Thymus (tissue), 11 donors: ENCODE measurements at regions not wholly inside any gene's neighbourhood (a gene's known extent, or its start where the extent isn't known, plus 50 kb on each side); places are given as distances from the start of the nearest gene placed in this dataset.
A peak's percentile ranks its signal among the peaks of the same experiment; 100 is the strongest.

Experiments used
- DNase-seq, 9 donors: peaks; one replicate each; pipeline ENCODE4 v3.0.0-alpha.2; 2013; ENCODE audit warnings: low spot score in 9 of 9, low read depth in 6 of 9, missing footprints in 1 of 9
- H3K27ac ChIP-seq, 2 donors: one replicate each; pipeline ENCODE4 v1.5.1; 2013; ENCODE audit warnings: control low read depth in 1 of 2, low read depth in 1 of 2, low read length in 1 of 2, mild to moderate bottlenecking in 1 of 2, moderate library complexity in 1 of 2
- H3K27me3 ChIP-seq, 2 donors: one replicate each; pipeline ENCODE4 v1.5.1; 2013; ENCODE audit warnings: low read length in 1 of 2; ENCODE audit not compliant: control insufficient read depth in 2 of 2, insufficient read depth in 1 of 2
- H3K36me3 ChIP-seq, 2 donors: one replicate each; pipeline ENCODE4 v1.5.1; 2013; ENCODE audit warnings: low read length in 1 of 2, mild to moderate bottlenecking in 1 of 2, moderate library complexity in 1 of 2; ENCODE audit not compliant: control insufficient read depth in 2 of 2, insufficient read depth in 2 of 2
- H3K4me1 ChIP-seq, 2 donors: one replicate each; pipeline ENCODE4 v1.5.1; 2013; ENCODE audit warnings: low read length in 2 of 2; ENCODE audit not compliant: control insufficient read depth in 2 of 2, insufficient read depth in 2 of 2
- H3K4me3 ChIP-seq, 2 donors: one replicate each; pipeline ENCODE4 v1.5.1; 2013; ENCODE audit warnings: low read length in 2 of 2, control low read depth in 1 of 2, mild to moderate bottlenecking in 1 of 2
- H3K9me3 ChIP-seq, 2 donors: one replicate each; pipeline ENCODE4 v1.5.1; 2013; ENCODE audit warnings: low read length in 1 of 2, mild to moderate bottlenecking in 1 of 2; ENCODE audit not compliant: control insufficient read depth in 2 of 2, insufficient read depth in 1 of 2
- WGBS: extraction: QIAGEN DNeasy Blood & Tissue Kit; methylation state at CpG from one replicate; pipeline ENCODE4 v1.1.7; 2013; 5-methylcytosine and 5-hydroxymethylcytosine counted together
- donor health status: healthy.

GRCh38 chr4:14375816-14376215, 626.5 kb upstream of the CPEB2 start:
- H3K4me3 ChIP-seq, result no peak overlapping the region
- 97% methylated on average over 5 of the region's 5 CpGs for WGBS
- no peaks in the 10 kb centered on the region for H3K4me1 ChIP-seq
- no peaks in the 10 kb centered on the region for H3K9me3 ChIP-seq
- DNase-seq, result no peak
- H3K27me3 ChIP-seq, result no peaks in the 10 kb centered on the region
- no peaks in the 10 kb centered on the region for H3K36me3 ChIP-seq
- no peak overlapping the region for H3K27ac ChIP-seq

GRCh38 chr4:14379183-14379582, 623.1 kb upstream of the CPEB2 start:
- Histone ChIP-seq H3K36me3 (no peaks in the 10 kb centered on the region), H3K27me3 (no peaks in the 10 kb centered on the region), H3K4me3 (no peak overlapping the region), H3K9me3 (no peaks in the 10 kb centered on the region), H3K27ac (no peak overlapping the region), H3K4me1 (no peaks in the 10 kb centered on the region)
- 92% methylated on average over 1 of the region's 1 CpG for WGBS
- DNase-seq, result no peak

- WGBS, result 10% methylated on average over 3 of the region's 3 CpGs
Observed at GRCh38 chr4:14383652-14384051, 618.6 kb upstream of the CPEB2 start.

GRCh38 chr4:14384824-14385223, 617.5 kb upstream of the CPEB2 start:
- Histone ChIP-seq H3K36me3 (no peaks in the 10 kb centered on the region), H3K9me3 (no peaks in the 10 kb centered on the region), H3K4me1 (no peaks in the 10 kb centered on the region), H3K4me3 (no peak overlapping the region), H3K27me3 (no peaks in the 10 kb centered on the region), H3K27ac (no peak overlapping the region)
- 98% methylated on average over 1 of the region's 1 CpG for WGBS
- DNase-seq, result no peak

More at GRCh38 chr4:14383652-14384051, 618.6 kb upstream of the CPEB2 start:
- Histone ChIP-seq H3K9me3 (no peaks in the 10 kb centered on the region), H3K36me3 (no peaks in the 10 kb centered on the region), H3K4me1 (no peaks in the 10 kb centered on the region), H3K27ac (no peak overlapping the region), H3K4me3 (no peak overlapping the region), H3K27me3 (no peaks in the 10 kb centered on the region)
- peak in 1 of 9 donors; percentile 7 for DNase-seq

- H3K36me3 ChIP-seq, result no peaks in the 10 kb centered on the region
- H3K4me1 ChIP-seq, result no peaks in the 10 kb centered on the region
- WGBS, result 96% methylated on average over 3 of the region's 3 CpGs
- no peaks in the 10 kb centered on the region for H3K27me3 ChIP-seq
- no peak overlapping the region for H3K27ac ChIP-seq
- H3K9me3 ChIP-seq, result no peaks in the 10 kb centered on the region
- H3K4me3 ChIP-seq, result no peak overlapping the region
- no peak for DNase-seq
Observed at GRCh38 chr4:14386196-14386595, 616.1 kb upstream of the CPEB2 start.

GRCh38 chr4:14387647-14388046, 614.6 kb upstream of the CPEB2 start:
- H3K36me3 ChIP-seq, result no peaks in the 10 kb centered on the region
- H3K4me3 ChIP-seq, result no peak overlapping the region
- H3K27ac ChIP-seq, result no peak overlapping the region
- no peak for DNase-seq
- H3K4me1 ChIP-seq, result no peaks in the 10 kb centered on the region
- WGBS, result 86% methylated on average over 2 of the region's 2 CpGs
- H3K9me3 ChIP-seq, result no peaks in the 10 kb centered on the region
- no peaks in the 10 kb centered on the region for H3K27me3 ChIP-seq

GRCh38 chr4:14392378-14392777, 609.9 kb upstream of the CPEB2 start:
- Histone ChIP-seq H3K27ac (no peak overlapping the region), H3K36me3 (no peaks in the 10 kb centered on the region), H3K4me3 (no peak overlapping the region), H3K4me1 (no peaks in the 10 kb centered on the region), H3K9me3 (no peaks in the 10 kb centered on the region), H3K27me3 (no peaks in the 10 kb centered on the region)
- DNase-seq, result no peak
- WGBS, result 91% methylated on average over 4 of the region's 4 CpGs

DNA sequence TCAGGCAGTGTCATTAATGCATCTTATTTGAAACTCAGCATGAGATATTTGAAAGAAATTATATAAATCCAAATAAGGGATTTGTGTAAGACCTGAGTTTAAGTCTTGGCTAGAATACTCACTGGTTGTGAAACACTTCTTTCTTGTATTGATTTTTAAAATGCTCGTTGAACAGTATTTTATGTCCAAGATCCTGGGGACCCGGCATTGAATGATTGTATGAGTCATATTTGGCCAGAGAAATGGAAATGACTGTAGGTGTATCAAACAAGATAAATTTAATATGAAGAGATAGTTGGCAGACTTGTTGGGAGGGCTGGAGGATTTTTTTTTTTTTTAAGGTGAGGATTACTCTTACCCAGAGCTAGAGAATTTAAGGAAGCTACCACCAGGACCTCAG, 606.1 kb upstream of the CPEB2 start:
- no peaks in the 10 kb centered on the region for H3K27me3 ChIP-seq
- no peaks in the 10 kb centered on the region for H3K4me1 ChIP-seq
- 96% methylated on average over 2 of the region's 2 CpGs for WGBS
- no peak overlapping the region for H3K27ac ChIP-seq
- H3K36me3 ChIP-seq, result no peaks in the 10 kb centered on the region
- H3K4me3 ChIP-seq, result no peak overlapping the region
- no peak for DNase-seq
- H3K9me3 ChIP-seq, result no peaks in the 10 kb centered on the region

- Histone ChIP-seq H3K27ac (no peak overlapping the region), H3K4me3 (no peak overlapping the region), H3K9me3 (no peaks in the 10 kb centered on the region), H3K27me3 (no peaks in the 10 kb centered on the region), H3K4me1 (no peaks in the 10 kb centered on the region), H3K36me3 (no peaks in the 10 kb centered on the region)
- no peak for DNase-seq
Observed at GRCh38 chr4:14399848-14400247, 602.4 kb upstream of the CPEB2 start.

DNA sequence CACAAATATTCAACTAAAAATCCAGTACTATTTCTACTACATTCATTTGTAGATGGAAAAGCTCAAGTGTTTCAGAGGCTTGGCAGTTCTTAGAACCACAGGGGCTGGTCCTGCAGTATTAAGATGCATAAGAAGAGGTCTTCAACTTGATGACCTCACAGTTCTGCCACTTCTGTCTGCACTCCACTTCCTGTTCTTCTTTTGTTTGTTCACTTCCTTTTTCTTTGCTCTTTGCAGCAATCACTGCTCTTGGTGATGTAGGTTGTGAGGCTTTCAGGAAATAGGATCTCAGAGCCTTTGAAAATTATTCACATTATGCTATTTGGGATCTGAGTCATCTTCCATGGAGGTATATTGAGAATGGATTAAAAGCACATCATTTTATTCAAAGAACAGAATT, 602.0 kb upstream of the CPEB2 start:
- Histone ChIP-seq H3K36me3 (no peaks in the 10 kb centered on the region), H3K4me1 (no peaks in the 10 kb centered on the region), H3K27me3 (no peaks in the 10 kb centered on the region), H3K9me3 (no peaks in the 10 kb centered on the region), H3K27ac (no peak overlapping the region), H3K4me3 (no peak overlapping the region)
- no peak for DNase-seq
